Neural cell (in vitro differentiated cells): ENCODE measurements at regions not wholly inside any gene's neighbourhood (a gene's known extent, or its start where the extent isn't known, plus 50 kb on each side); places are given as distances from the start of the nearest gene placed in this dataset.

Experiments used
- EP300 ChIP-seq: fragments of 450-650 bp; conservative IDR thresholded peaks from 2 replicates; pipeline ENCODE4 v1.6.1; 2014; ENCODE audit warnings: antibody characterized with exemption, mild to moderate bottlenecking, moderate library complexity; ENCODE audit not compliant: poor library complexity, severe bottlenecking
- SMC3 ChIP-seq: fragments of 450-650 bp; conservative IDR thresholded peaks from 2 replicates; pipeline ENCODE4 v1.6.1; 2014; ENCODE audit warnings: antibody characterized with exemption, mild to moderate bottlenecking, moderate library complexity; ENCODE audit not compliant: poor library complexity
- TF ChIP-seq, protein P1 (sequence below): fragments of 450-650 bp; IDR thresholded peaks from 2 replicates; pipeline ENCODE4 v1.5.1; 2014; ENCODE audit warnings: antibody characterized with exemption, mild to moderate bottlenecking, moderate library complexity; ENCODE audit not compliant: poor library complexity, severe bottlenecking

GRCh38 chr1:224817382-224817781 lies 112.1 kb upstream of the DNAH14 start:
- TF ChIP-seq, protein P1, sequence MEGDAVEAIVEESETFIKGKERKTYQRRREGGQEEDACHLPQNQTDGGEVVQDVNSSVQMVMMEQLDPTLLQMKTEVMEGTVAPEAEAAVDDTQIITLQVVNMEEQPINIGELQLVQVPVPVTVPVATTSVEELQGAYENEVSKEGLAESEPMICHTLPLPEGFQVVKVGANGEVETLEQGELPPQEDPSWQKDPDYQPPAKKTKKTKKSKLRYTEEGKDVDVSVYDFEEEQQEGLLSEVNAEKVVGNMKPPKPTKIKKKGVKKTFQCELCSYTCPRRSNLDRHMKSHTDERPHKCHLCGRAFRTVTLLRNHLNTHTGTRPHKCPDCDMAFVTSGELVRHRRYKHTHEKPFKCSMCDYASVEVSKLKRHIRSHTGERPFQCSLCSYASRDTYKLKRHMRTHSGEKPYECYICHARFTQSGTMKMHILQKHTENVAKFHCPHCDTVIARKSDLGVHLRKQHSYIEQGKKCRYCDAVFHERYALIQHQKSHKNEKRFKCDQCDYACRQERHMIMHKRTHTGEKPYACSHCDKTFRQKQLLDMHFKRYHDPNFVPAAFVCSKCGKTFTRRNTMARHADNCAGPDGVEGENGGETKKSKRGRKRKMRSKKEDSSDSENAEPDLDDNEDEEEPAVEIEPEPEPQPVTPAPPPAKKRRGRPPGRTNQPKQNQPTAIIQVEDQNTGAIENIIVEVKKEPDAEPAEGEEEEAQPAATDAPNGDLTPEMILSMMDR: no peak
- TF ChIP-seq EP300 (no peak), SMC3 (no peak)
